NCI-H82 treated with DMSO at 0.1 percent for 48 hours (cell line): ENCODE measurements at regions not wholly inside any gene's neighbourhood (a gene's known extent, or its start where the extent isn't known, plus 50 kb on each side); places are given as distances from the start of the nearest gene placed in this dataset.

Source experiments
- DNase-seq: peaks from one replicate; lab custom pipeline; 2025; ENCODE audit not compliant: unreplicated experiment; lab: John Stamatoyannopoulos, UW

GRCh38 chr16:86766700-86767099, 188.4 kb downstream of the FOXL1 start:
- DNase-seq = no peak

DNA sequence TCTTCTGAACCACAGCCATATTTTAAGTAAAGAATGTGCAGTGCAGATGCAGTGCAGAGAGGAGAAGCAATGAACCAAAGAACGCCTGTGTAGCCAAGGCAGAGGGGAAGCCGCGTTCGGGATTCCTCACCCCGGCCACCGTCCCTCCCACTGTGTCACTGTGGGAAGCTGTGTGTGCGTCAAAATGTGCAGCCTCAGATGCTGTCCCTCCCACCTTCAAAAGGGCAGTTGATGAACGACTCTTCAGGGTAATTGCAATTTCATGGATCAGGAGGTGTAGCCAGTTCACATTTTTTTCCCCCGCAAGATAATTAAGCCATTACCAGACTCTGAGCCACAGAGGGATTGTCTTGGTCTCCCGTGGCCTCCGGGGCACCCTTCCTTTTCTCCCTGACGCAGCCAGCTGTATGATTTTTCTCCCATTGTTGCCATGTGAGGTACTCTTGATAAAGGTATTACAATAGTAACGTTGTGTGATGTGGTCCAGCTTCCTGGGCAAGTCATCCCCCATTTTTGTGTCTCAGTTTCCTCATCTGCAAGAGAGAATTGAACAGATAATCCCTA, 190.0 kb downstream of the FOXL1 start:
- DNase-seq = no peak

DNA sequence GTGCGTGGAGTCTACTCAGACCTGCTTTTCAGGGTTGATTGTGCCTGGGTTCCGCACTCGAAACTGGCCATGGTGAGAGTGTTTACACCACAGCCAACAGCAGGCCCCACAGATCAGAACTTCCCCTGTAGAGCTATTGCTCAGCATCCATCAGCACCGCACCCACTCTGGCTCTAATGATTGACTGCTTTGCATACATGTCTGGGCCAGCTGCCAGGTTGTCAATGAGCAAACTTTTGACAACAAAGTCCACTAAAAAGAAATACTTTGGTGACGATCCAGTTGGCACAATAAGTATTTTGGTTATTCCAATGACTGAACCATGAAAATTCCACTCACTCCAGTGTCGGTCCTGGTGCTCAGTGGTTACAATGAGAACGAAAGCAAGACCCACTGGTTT, 190.7 kb downstream of the FOXL1 start:
- no peak for DNase-seq

- no peak for DNase-seq
Observed at GRCh38 chr16:86771506-86772460, 193.4 kb downstream of the FOXL1 start.

DNA sequence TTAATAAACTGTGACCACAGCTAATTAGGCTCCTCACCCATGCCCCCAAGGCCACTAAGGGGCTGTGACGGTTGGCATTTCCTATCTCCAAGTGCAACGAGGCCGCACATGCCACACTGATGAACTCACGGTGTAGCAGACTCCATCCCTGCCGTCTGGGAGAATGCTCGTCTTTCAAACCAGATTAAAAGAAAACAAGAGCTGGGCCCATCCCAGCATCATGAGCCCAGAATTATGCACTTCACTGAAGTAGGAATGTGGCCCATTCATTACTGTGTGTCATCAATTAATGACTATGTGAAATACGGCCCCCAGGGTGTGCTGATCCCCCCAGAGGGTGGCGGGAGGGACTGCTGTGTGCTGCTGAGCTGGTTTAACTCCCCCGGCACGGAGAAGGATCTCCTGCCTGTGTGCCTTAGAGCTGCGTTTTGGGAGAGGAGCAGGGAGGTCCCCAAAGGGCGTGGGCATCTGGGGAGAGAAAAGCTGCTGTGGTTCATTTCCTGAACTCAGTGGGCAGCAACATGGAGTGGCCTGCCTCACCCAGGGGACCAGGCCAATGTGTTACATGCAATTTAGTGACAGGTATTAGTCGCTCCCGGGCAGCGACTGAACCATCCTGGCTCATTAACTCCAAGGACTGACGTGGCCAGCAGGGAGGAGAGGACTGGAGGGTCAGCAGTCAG, 194.5 kb downstream of the FOXL1 start:
- DNase-seq = no peak

GRCh38 chr16:86773354-86773715, 195.0 kb downstream of the FOXL1 start:
- DNase-seq = no peak

GRCh38 chr16:86774931-86775330, 196.6 kb downstream of the FOXL1 start:
- no peak for DNase-seq

- no peak for DNase-seq
Observed at GRCh38 chr16:86775511-86775921, 197.2 kb downstream of the FOXL1 start.

DNA sequence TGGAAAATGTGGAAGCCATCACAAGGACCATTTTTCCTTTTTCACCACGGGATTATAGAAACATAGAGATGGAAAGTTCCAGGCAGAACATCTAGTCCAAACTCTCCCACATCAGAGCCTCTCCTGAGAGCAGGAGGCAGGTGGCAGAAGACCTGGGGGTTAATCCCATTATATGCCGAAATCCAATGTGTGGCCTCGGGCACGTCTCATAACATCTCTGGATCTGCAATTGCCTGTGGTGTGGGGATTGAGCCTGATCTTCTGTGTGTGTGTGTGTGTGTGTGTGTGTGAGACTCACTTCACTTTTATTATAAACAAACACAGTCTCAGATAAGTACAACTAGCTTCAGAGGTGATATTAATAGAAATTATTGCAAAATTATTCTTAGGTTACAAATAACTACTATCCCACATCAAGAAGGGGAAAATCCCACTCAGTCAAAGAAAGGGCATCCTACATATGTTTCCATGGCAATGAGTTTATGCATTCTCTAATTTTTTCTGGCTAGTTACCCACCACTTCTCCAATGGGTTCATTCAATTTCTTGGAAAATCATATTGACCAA, 199.1 kb downstream of the FOXL1 start:
- DNase-seq = peak; percentile 9

DNA sequence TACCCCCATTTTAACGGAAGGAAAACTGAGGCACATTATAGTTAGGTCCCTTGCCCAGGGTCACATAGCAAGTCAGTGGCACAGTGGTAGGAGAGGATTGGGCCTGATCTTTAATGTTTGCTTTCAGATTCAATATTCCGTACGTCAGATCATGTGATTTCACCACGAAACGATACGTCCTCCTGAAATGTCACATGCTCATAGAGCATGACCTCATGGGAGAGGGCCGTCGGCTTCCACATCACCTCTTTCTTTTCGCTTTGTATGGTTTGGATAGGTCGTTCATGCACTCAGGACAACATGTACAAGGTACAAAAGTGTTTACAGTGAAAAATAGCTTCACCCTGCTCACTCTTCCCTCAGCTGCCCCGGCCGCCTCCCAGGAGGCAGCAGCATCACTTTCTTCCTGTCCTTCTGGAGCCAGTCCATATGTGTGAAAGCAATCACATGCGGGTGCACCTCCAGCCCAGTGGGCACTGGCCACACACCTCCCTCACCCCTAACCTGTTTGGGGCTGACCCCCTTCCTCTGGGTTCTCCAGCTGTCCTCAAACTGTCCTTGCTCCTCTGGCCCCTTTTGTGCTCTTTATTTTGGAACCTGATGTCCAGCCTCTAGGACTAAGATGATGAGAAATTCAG, 199.9 kb downstream of the FOXL1 start:
- DNase-seq = no peak

DNA sequence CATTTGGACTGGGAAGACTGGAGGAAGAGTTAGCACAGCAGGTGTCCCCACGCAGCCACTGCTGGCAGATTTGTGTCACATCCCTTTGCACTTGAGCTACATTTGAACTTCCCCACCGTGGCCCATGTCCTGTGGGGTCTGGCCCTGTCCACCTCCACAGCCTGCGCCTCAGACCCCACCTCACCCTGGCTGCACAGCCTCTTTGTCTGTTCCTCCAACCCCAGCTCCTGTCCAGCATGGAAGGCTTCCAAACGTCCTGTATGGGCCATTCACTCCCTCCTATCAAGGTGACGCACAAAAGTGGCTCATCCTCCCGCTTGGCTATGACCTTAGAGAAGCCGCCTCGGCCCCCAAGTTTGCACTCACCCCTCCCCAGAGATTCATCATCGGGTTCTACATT, 200.6 kb downstream of the FOXL1 start:
- DNase-seq = no peak

GRCh38 chr16:86781046-86781445, 202.7 kb downstream of the FOXL1 start:
- no peak for DNase-seq

- no peak for DNase-seq
Observed at GRCh38 chr16:86783636-86784626, 205.6 kb downstream of the FOXL1 start.

DNA sequence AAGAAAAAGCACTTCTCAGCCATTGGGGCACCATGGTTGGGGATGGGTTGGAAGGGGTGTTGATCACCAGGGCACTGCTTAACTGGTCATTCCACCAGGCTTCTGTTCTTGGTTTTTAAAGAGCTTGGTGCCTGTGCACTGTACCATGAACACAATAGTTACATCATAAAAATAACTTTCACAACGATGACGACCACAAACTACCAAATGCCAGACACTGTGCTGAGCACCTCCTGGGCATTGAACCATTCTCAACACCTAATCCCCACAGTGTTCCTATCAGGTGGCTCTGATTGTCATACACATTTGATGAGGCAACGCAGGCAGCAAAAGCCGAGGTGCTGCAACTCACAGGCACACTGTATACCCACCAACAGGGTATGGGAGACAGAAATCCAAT, 208.0 kb downstream of the FOXL1 start:
- no peak for DNase-seq

DNA sequence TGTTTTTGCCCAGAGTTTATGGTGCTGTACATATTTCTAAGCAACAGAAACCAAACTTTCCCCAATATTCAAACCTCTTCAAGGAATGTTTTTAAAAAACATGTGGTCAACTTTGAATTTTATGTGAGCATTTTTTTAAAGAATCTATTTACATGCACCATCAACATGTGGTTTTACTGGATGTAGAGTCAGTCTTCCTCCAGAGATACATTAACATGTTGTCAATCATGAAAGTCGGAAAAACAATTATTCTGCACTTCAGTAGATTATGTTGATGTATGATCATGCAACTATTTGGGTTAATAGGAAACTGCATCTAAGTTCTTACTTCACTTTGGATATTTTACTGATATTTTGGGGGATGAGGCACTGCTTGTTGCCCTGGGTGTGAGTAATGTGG, 208.6 kb downstream of the FOXL1 start:
- DNase-seq = no peak

DNA sequence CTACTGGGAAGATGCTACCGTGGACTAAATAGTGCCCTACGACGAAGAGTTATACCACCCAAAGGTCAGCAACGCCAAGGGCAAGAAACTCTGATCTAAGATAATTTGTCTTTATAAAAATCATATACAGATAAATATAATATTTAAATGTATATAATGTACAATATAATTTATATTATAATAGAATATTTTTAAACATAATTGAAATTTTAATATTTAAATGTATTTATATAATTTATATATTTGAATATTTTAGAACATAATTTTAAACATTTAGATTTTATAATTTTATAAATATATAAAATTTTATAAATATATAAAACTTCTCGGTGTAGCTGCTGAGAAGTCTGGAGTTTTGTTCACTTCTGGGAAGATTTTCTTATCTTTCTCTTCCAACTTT, 209.2 kb downstream of the FOXL1 start:
- DNase-seq = no peak

DNA sequence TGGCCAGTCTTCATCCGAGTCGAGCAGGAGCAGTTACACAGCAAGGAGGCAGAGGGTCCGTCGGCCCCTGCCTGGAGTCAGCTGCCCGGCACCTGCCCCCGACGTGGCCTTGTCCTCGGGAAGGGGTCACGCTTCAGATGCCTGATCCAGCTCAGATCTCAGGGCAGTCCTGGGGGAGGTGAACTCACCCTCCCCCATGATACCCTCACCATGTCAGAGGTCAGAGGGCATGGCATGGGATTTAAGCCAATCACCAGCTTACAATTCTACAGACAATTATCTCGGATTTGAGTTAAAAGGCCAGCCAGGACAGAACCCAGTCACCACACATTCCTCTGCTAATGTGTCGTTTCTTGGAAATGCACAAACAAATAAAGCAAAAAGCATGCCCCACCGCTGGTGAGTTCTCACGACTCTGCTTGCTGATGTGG, 211.3 kb downstream of the FOXL1 start:
- no peak for DNase-seq

GRCh38 chr16:86791287-86792035, 213.1 kb downstream of the FOXL1 start:
- DNase-seq = no peak

GRCh38 chr16:86794216-86794864, 216.0 kb downstream of the FOXL1 start:
- no peak for DNase-seq
